HG03432 (cell line): ENCODE measurements at regions not wholly inside any gene's neighbourhood (a gene's known extent, or its start where the extent isn't known, plus 50 kb on each side); places are given as distances from the start of the nearest gene placed in this dataset.

Experiments
- ATAC-seq: cut with Tn5 transposase; IDR thresholded peaks from one replicate; pipeline ENCODE4 v1.9.1; 2021; ENCODE audit warnings: mild to moderate bottlenecking, moderate library complexity; ENCODE audit not compliant: unreplicated experiment

DNA sequence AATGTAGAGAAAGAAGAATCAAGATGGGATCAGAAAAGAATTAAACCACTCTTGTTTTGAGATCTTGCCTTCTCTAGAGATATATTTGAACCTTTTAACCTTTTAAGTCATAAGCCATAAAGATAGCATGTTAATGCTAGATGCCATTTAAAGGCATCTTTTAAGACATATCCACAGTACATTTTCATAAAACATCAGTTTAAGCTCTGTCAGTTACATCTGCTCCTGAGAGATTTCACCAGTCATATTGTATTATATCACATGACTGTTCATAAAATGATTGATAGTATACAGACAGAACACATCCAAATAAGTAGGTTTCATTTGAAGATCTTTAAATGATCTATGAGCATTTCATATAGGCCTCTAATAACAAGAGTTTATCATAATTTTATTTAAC, 1238.5 kb downstream of the SLC16A7 start:
- no peak for ATAC-seq

DNA sequence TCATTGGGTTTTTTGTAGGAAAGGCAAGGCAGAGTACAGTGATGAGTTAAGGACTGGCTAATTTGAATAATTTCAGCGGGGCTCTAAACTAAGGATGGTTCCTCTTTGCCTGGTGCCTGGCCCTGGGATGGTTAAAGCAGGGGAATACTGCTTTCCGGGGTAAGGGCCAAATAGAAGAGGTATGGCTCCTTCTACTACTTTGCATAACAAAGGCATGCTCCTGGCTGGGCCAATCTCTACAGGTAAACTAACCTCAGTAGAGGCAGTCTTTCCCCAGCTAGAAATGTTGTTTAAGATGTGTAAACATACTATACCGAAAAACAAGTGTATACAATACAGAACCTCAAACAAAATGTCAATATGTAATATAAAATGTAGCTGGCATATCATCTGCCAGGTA, 1239.0 kb downstream of the SLC16A7 start:
- ATAC-seq = no peak

GRCh38 chr12:60836651-60837050, 1240.8 kb downstream of the SLC16A7 start:
- no peak for ATAC-seq

- no peak for ATAC-seq
Measured at GRCh38 chr12:60842181-60842580, 1246.4 kb downstream of the SLC16A7 start.

GRCh38 chr12:60844101-60844500, 1248.3 kb downstream of the SLC16A7 start:
- no peak for ATAC-seq

- ATAC-seq = no peak
Measured at GRCh38 chr12:60844875-60845274, 1249.0 kb downstream of the SLC16A7 start.

- no peak for ATAC-seq
Measured at GRCh38 chr12:60845696-60846095, 1249.9 kb downstream of the SLC16A7 start.

DNA sequence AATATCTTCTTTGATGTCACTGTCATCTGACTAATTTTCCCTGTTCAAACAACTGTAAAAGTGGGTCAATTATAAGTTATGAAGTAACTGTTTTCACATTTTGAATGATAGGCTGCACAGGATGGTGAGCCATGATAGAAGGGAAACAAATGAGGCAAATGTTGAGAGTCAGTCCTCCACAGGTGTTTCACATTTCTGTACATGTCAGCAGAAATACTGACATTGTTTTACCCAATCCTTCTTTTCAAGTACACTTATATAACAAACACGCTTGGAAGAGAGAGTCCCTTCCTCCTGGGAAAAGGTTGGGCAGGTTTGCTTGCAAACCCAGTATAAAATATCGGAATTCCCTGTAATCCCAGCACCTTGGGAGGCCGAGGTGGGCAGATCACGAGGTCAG, 1251.5 kb downstream of the SLC16A7 start:
- ATAC-seq = no peak

GRCh38 chr12:60849723-60850122, 1253.9 kb downstream of the SLC16A7 start:
- no peak for ATAC-seq

DNA sequence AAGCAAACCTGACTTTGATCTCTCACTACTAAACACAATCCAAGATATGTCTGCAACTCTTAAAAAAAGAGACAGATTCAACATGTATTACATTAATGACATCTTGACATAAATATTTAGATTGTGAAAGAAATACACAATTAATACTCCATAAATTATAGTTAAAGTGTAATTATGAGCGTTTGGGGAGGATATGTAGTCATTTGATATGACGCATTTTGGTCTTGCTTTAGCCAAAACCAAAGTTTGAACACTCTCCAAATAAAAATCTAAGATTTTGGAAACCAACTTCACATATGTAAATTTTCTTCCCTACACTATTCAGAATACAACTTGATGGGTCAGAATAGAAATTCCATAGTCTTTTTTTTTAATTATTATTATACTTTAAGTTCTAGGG, 1257.6 kb downstream of the SLC16A7 start:
- ATAC-seq = no peak

GRCh38 chr12:60863421-60863820, 1267.6 kb downstream of the SLC16A7 start:
- no peak for ATAC-seq

DNA sequence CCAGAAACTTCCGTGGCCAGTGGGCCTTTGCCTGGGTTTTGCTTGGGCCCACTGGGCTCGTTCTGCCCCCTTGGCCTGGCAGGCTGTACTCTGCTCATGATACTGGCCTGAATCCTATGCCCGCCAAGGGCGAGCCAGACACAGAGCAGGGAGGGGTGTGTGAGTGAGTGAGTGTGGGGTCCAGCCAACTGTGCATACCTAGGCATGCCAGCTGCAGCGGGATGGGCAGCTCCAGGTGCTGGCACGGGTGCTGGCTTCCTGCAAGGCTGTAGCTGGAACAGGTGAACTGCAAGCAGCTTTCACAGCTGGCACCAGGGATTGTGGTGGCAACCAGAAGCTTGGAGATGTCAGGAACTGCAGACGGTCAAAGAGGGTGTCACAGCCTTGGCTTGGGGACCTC, 1276.4 kb downstream of the SLC16A7 start:
- ATAC-seq = no peak

- ATAC-seq = no peak
Measured at GRCh38 chr12:60872850-60873713, 1277.3 kb downstream of the SLC16A7 start.

DNA sequence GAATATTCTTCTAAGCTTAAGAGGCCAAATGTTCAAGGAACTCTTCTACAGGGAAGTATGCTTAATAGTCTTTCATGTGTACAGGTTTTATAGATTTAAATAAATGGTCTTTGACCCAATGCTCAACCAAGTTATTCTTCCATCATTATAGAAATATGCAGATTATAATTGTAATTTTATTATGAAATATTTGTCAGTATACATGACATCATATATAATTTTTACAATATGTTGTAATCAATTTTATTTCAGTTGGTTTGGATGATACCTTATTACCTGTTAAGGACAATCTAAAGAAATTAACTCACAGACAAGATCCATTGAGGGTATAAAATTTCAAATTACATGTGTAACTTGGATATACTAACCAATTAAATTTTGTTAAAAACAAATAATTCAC, 1278.3 kb downstream of the SLC16A7 start:
- ATAC-seq = no peak

GRCh38 chr12:60920841-60921495, 1325.1 kb downstream of the SLC16A7 start:
- ATAC-seq = no peak

GRCh38 chr12:60921541-60921940, 1325.7 kb downstream of the SLC16A7 start:
- no peak for ATAC-seq

GRCh38 chr12:60926256-60926655, 1330.4 kb downstream of the SLC16A7 start:
- no peak for ATAC-seq

DNA sequence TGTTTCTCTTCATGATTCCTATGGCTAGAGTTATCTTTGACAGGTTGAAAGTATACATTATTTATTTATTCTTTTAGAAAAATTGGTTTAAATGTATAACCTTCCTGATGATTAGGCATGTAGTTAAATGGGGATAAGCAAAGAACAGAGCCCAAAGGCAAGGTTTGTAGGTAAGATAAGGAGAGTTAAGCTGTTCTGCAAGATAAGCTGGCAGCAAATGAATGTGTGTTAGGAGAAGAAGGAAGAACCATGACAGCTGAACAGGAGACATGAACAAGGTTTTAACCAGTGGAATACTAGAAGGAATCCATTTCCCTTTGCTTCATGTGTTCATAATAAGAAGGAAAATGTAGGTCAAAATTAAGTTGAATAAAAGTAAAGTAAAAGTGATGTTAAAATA, 1330.1 kb upstream of the USP15 start:
- no peak for ATAC-seq

DNA sequence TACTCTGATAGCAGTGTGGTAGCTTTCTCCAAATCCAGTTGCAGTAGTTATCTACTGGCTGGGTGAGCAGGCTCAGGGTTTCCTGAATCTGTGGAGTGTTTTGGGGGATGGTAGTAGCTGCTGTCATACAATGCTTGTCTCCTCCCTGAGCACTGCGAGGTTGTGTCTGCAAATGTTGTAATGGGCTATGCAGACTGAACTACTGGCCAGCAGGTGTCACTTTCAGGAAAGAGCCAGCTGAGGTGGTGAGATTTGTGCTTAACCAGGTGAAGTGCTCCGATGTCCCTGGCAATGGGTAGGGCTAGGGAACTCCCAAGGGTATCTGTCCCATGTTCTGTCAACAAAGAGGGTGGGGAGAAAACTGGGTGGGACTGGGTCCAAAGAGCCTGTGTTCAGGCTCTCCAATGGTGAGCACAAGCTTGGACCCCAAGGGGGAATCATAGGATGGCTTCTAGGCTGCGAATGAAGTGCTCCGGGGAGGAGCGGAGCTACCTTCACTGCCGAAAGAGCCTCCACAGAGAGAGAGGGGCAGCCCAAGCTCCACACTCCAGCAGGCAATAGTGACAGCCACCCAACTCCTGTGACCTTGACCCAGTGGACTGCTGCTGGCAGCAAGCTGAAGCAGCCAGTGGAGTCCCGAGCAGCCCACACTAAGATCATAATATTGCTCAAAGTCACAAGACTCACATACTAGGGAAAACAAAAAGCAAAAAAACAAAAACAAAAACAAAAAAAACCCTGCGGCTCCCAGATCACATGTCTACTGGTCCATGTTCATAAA, 1324.0 kb upstream of the USP15 start:
- ATAC-seq = no peak

GRCh38 chr12:60947533-60947932, 1312.7 kb upstream of the USP15 start:
- no peak for ATAC-seq

GRCh38 chr12:60967128-60967527, 1293.1 kb upstream of the USP15 start:
- no peak for ATAC-seq

- ATAC-seq = no peak
Measured at GRCh38 chr12:60977966-60978365, 1282.2 kb upstream of the USP15 start.
